ENCODE measurements at regions not wholly inside any gene's neighbourhood (a gene's known extent, or its start where the extent isn't known, plus 50 kb on each side); places are given as distances from the start of the nearest gene placed in this dataset.

DNA sequence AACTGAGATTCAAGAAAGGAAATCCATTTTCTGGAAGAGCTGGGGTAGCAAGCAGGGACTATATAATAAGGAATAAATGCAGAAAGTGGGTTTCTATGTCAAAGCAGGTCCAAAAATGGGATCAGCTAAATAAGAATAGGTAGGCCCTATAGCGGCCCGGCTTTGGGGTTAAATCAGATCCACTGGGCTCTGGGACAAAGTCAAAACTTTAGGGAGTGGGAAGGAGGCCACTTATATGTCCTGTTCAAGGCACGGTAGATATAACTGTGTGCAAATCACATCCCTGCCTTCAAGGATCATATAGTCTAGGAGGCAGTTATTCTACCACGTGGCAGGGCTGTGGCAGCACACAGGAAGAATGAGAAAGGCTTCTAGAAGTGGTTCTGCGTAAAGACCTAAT is 191.4 kb upstream of the CDYL start:
- TF ChIP-seq, protein P1, sequence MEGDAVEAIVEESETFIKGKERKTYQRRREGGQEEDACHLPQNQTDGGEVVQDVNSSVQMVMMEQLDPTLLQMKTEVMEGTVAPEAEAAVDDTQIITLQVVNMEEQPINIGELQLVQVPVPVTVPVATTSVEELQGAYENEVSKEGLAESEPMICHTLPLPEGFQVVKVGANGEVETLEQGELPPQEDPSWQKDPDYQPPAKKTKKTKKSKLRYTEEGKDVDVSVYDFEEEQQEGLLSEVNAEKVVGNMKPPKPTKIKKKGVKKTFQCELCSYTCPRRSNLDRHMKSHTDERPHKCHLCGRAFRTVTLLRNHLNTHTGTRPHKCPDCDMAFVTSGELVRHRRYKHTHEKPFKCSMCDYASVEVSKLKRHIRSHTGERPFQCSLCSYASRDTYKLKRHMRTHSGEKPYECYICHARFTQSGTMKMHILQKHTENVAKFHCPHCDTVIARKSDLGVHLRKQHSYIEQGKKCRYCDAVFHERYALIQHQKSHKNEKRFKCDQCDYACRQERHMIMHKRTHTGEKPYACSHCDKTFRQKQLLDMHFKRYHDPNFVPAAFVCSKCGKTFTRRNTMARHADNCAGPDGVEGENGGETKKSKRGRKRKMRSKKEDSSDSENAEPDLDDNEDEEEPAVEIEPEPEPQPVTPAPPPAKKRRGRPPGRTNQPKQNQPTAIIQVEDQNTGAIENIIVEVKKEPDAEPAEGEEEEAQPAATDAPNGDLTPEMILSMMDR (IDR thresholded peaks at IDR 0.05 in 8 of 11, conservative IDR thresholded peaks at IDR 0.05 in 3 of 11): no peak
- no peak for TF ChIP-seq POLR2AphosphoS5 (IDR thresholded peaks at IDR 0.05)
- TF ChIP-seq POLR2A (IDR thresholded peaks at IDR 0.05): no peak

Measured in spleen (tissue), 7 donors.